Muscle of back (tissue), 3 donors: ENCODE measurements at regions not wholly inside any gene's neighbourhood (a gene's known extent, or its start where the extent isn't known, plus 50 kb on each side); places are given as distances from the start of the nearest gene placed in this dataset.

ENCODE experiments used
- DNase-seq, 3 donors: peaks; one replicate each; pipeline versions ENCODE4 v3.0.0 to v3.0.0-alpha.2; 2013

- no peak for DNase-seq
Observed at GRCh38 chr2:199707593-199708185, 143.3 kb downstream of the FTCDNL1 start.

- no peak for DNase-seq
Observed at GRCh38 chr2:199705538-199705937, 145.5 kb downstream of the FTCDNL1 start.

- peak in 2 of 3 donors; percentile 7 to 30 for DNase-seq
Observed at GRCh38 chr2:199704358-199705238, 146.4 kb downstream of the FTCDNL1 start.

GRCh38 chr2:199703199-199703598 is 147.8 kb downstream of the FTCDNL1 start:
- no peak for DNase-seq

GRCh38 chr2:199697469-199697868 is 153.5 kb downstream of the FTCDNL1 start:
- DNase-seq = no peak

- DNase-seq = no peak
Observed at GRCh38 chr2:199696048-199696447, 154.9 kb downstream of the FTCDNL1 start.

- no peak for DNase-seq
Observed at GRCh38 chr2:199693861-199694260, 157.1 kb downstream of the FTCDNL1 start.

GRCh38 chr2:199692489-199692888 is 158.5 kb downstream of the FTCDNL1 start:
- DNase-seq = no peak

GRCh38 chr2:199690225-199690624 is 160.8 kb downstream of the FTCDNL1 start:
- no peak for DNase-seq

- no peak for DNase-seq
Observed at GRCh38 chr2:199685669-199686068, 165.3 kb downstream of the FTCDNL1 start.

- no peak for DNase-seq
Observed at GRCh38 chr2:199684832-199685231, 166.2 kb downstream of the FTCDNL1 start.

- no peak for DNase-seq
Observed at GRCh38 chr2:199684168-199684567, 166.8 kb downstream of the FTCDNL1 start.

- no peak for DNase-seq
Observed at GRCh38 chr2:199682001-199682400, 169.0 kb downstream of the FTCDNL1 start.

GRCh38 chr2:199680482-199680881 is 170.5 kb downstream of the FTCDNL1 start:
- DNase-seq = no peak

- no peak for DNase-seq
Observed at GRCh38 chr2:199679883-199680282, 171.1 kb downstream of the FTCDNL1 start.

GRCh38 chr2:199677881-199678280 is 173.1 kb downstream of the FTCDNL1 start:
- no peak for DNase-seq

GRCh38 chr2:199668645-199669044 is 182.3 kb downstream of the FTCDNL1 start:
- peak; percentile 47 to 86 (median 75) for DNase-seq

GRCh38 chr2:199663157-199663556 is 187.8 kb downstream of the FTCDNL1 start:
- DNase-seq = no peak

GRCh38 chr2:199662255-199662654 is 188.7 kb downstream of the FTCDNL1 start:
- no peak for DNase-seq

- no peak for DNase-seq
Observed at GRCh38 chr2:199660167-199660566, 190.8 kb downstream of the FTCDNL1 start.

GRCh38 chr2:199659207-199659606 is 191.8 kb downstream of the FTCDNL1 start:
- peak; percentile 17 to 74 (median 48) for DNase-seq

- DNase-seq = no peak
Observed at GRCh38 chr2:199646439-199646838, 188.7 kb upstream of the SATB2 start.

GRCh38 chr2:199631129-199631528 is 173.4 kb upstream of the SATB2 start:
- no peak for DNase-seq
